ENCODE measurements at regions not wholly inside any gene's neighbourhood (a gene's known extent, or its start where the extent isn't known, plus 50 kb on each side); places are given as distances from the start of the nearest gene placed in this dataset.

DNA sequence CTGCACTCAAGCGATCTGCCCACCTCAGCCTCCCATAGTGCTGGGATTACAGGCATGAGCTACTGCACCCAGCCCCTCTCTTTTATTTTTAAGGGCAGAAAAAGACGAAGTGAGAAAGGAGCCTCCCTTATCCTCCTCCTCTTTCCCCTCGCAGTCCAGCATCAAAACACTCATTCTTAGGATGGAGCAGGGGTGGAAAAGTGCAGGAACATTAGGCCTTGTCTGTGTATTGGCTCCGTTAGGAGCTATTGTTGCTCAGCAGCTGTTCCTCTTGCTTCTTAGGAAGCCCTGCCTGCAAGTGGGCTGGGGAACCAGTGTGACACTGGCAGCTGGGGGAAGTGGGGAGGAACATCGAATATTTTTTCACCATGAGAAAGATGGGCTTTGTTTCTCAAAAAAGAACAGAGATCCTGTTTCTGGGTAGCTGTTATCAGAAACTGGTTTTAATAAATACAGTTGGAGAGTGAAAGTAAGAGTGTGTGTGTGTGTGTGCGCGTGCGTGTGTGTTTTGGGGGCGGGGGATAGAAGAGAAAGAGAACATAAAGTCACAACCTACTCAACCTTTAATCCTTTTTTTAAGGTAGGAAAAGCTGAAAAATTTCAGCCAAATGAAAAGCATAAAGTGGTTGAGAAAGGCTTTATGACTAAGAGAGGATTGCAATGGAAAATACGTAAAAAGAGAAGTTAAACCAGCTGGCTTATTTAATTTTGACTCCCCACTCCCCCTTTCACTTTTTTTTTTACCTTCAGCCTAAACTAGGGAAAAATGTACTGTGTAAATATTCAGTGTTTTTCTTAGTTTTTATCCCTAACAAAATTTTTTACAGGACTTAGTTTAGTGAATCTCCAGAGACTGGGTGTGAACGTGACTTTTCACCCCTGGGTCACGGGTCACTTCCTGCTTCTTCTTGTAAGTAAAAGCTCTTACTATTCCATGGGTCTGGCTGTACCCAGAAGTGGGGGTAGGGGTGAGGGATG lies 197.2 kb upstream of the PLEKHG7 start:
- TF ChIP-seq GATA2 (IDR thresholded peaks at IDR 0.05; ENCODE audit: low read depth, low read length) (no peak), GATA3 (IDR thresholded peaks at IDR 0.05; ENCODE audit: low read depth, low read length) (no peak)

DNA sequence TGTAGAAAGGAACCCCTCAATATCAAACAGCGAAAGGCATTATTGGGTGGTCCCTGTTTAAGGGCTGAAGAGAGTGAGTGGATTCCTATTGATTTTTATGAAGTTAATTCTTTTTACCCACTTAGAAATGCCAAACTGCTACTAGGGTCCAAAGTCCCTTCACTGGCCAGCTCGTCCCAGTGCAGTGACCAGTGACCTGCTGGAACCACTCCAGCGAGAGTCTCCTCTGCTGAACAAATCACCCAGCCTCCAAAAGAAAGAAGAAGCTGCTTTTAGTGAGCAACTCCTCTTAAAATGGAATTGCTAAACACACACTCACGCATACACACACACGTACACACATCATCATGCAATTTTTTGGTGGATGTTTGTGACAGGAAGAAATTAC lies 198.2 kb upstream of the PLEKHG7 start:
- no peak for TF ChIP-seq GATA3 (IDR thresholded peaks at IDR 0.05; ENCODE audit: low read depth, low read length)

DNA sequence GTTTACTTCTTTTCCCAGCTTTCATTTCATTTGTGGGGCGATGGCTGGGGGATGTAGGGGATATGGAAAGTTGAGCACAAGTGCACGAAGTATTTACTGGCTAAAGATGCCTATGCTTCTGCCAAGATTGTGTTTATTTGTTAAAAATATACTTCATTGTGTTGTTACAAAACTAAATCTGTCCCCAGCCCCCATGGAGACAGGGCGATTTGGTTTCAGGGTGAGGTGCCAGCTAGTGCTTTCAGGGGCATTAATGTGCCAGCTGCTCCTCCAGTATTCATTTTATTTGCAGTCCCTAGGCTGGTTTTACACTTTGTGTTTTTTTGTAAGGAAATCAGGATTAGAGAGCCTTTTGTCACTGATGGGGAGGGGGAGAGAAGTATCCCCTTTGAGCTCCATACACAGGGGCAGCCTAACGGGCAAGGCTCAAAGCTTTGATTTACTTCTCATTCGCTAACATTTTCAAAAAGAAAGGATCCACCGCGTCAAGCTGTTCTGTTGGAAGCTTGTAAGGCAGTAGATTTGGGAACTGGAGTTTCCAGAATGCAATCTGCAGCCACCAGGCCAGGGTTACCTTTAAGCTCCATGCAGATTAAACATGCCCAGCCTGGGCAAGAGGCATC lies 198.7 kb upstream of the PLEKHG7 start:
- TF ChIP-seq GATA3 (IDR thresholded peaks at IDR 0.05; ENCODE audit: low read depth, low read length) (no peak), GATA2 (IDR thresholded peaks at IDR 0.05; ENCODE audit: low read depth, low read length) (no peak)

DNA sequence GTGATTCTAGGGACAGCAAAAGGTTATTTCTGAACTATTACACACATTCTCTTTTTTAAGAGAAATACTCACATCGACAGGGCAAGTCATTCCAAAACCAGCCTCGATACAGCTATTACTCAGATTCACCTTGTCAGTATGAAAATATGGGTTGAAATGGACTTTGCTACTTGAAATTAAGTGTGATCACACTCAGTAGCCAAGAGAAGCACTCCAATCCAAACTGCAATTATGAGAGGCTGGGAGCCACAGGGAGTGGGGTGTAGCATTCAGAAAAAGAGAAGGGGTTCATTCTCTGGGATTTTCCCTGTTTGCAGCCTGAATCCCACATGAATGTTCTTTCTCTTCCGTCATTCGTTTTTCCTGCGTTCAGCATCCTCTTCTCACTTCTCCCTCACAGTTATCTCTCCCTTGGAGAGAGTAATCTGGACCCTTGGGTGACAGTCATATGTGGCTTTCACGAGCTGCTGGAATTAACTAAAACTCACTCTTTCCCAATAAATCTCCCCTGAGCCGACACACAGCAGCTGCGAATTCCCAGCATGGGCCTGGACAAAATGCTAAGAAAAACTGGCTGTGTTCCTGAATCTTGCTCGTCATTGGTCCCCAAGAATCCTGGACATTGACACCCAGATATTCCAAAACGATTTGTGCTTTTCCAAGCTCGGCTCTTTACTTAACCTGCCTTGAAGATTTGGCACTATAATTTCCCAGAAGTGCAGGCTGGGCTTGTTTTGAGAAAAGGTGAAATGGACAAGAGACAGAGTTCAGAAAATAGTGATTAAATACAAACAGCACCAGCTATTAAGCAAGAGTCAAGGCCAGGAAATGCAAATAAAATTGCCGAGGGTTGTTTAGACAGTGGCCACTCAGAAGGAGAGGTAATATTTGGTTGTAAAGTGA lies 199.5 kb upstream of the PLEKHG7 start:
- TF ChIP-seq GATA2 (IDR thresholded peaks at IDR 0.05; ENCODE audit: low read depth, low read length) (no peak), GATA3 (IDR thresholded peaks at IDR 0.05; ENCODE audit: low read depth, low read length) (no peak)

DNA sequence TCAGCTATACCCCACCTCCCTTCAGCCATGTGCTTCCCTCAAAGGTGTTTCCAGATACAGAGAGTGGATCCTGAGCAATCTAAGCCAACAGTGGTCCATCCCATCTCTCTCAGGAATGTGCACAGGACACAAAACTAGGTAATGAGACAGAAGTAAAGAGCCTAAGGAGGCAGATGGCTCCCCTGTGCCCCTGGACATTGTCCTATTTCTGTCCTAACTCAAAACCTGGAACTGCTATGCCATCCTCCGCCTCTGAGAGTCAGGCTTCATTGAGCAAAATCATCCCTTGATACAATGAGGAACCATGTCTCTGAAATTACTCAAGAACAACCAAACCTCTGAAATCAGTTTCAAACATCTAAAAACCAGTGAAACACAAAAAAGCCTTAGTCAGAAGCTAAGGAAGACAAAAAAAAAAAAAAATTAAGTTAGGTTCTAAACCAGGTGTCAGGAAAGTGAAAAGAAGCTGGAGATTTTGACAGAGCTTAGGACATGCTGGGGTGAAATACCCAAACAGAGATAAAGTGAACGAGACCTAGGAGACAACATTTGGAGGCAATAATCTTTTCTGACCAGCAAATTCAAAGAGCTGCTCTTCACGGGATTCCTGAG lies 200.3 kb upstream of the PLEKHG7 start:
- TF ChIP-seq GATA3 (IDR thresholded peaks at IDR 0.05; ENCODE audit: low read depth, low read length) (no peak), GATA2 (IDR thresholded peaks at IDR 0.05; ENCODE audit: low read depth, low read length) (no peak)

DNA sequence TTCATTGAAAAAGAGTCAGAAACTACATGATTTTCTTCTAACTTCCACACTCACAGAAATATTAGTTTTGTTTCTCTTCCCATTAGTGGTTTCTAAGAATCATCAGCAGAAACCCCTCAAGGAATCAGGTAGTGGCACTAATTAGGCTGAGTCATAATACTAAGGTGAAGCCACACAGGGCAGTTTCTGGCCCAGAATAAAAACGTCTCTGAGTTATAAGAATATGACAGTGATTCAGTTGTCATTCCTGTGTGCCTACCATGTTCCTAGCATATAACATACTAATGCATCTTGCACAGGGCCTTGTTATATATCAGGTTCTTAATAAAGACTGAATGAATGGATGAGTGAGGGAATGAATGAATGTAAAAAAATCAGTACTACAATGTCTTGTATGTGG lies 206.0 kb upstream of the PLEKHG7 start:
- no peak for TF ChIP-seq GATA3 (IDR thresholded peaks at IDR 0.05; ENCODE audit: low read depth, low read length)
- TF ChIP-seq GATA2 (IDR thresholded peaks at IDR 0.05; ENCODE audit: low read depth, low read length) = no peak

DNA sequence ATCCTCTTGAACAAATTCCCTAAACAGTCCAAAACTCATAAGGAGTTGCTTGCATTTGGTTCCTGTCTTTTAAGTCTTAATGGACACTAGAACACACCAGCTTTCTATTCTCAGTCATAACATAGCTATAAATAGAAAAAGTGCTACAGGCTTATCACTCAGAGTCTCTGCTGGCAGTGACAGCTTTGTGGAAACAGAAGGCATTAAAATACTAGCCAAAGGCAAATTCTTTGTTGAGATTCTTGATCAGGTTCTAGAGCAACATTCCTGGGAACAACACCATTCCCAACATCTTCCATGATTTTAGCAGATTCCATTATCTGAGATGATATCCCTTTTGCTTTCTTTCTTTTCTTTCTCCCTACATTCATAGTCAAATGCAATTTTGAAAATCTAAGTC lies 207.7 kb upstream of the PLEKHG7 start:
- TF ChIP-seq GATA2 (IDR thresholded peaks at IDR 0.05; ENCODE audit: low read depth, low read length) = no peak
- TF ChIP-seq GATA3 (IDR thresholded peaks at IDR 0.05; ENCODE audit: low read depth, low read length) = no peak

DNA sequence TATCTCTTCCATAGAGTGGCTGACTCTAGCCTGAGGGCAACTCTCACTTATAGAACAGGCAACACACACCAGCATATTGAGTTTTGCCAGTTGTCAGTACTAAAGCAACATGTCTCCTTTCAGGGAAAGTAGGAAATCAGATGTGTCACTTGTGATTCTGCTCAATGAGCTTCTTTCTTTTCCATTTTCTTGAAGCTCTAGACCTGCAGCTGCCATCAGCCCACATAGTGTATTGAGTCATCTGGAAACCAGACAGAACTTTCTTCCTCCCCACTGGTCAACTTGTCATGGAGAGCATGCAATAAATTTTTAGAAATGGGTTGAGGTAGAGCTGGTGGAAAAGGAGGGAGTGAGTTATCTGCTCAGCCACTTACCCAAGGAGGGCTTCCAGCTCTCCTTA lies 209.0 kb upstream of the PLEKHG7 start:
- no peak for TF ChIP-seq GATA3 (IDR thresholded peaks at IDR 0.05; ENCODE audit: low read depth, low read length)
- TF ChIP-seq GATA2 (IDR thresholded peaks at IDR 0.05; ENCODE audit: low read depth, low read length) = no peak

DNA sequence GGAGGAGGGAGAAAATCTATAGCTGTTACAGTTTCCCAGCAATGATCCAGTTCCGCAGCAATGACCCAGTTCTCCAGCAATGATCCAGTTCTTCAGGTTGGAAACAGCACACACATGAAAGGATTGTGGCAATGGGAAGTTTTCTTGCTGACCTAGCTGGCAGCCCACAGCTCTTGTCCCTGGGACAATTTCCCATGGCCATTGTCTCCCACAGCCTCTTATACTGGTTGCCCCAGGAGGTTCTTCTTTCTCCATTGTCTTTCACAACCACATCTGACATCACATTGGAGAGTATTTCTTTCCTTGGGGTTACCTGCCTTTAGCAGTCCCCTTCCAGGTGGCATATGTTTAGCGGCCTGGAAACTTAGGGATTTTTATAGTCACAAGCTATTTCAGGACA lies 209.8 kb upstream of the PLEKHG7 start:
- no peak for TF ChIP-seq GATA2 (IDR thresholded peaks at IDR 0.05; ENCODE audit: low read depth, low read length)

DNA sequence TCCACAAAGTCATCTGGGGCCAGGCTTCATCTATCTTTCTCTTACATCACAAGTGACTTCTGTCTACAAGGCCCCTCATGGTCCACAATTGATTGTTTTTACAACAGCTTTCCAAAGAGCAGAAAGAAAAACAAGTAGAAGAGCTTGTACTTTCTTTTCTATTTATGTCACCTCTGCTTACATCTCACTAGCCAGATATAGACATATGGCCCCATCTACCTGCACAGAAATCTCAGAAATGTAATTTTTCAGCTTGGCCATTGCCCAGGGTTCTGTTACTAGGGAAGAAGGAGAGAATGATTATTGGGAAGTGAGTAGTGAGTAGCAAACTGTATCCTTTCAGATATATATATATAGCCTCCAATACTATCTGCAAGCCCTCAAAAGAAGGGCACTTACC lies 210.5 kb upstream of the PLEKHG7 start:
- TF ChIP-seq GATA2 (IDR thresholded peaks at IDR 0.05; ENCODE audit: low read depth, low read length) (no peak), GATA3 (IDR thresholded peaks at IDR 0.05; ENCODE audit: low read depth, low read length) (no peak)

DNA sequence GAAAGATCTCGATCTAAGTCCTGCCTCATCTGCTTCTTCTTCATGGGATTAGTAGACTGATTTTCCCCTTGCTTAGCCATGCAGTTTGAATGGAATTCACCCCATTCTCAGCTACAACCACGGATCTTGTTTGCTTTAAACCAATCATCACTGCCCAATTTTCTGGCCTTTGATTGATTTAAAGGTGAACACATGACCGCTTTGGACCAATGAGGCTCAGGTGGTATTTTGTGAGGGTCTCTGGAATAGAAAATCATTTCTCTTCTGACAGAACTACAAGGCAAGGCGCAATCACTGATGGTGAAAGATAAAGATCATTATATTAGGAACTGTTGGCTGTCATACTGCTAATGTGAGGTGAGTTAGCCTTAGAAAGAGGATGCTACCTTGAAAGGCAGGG lies 213.0 kb upstream of the PLEKHG7 start:
- no peak for TF ChIP-seq GATA3 (IDR thresholded peaks at IDR 0.05; ENCODE audit: low read depth, low read length)
- no peak for TF ChIP-seq GATA2 (IDR thresholded peaks at IDR 0.05; ENCODE audit: low read depth, low read length)

DNA sequence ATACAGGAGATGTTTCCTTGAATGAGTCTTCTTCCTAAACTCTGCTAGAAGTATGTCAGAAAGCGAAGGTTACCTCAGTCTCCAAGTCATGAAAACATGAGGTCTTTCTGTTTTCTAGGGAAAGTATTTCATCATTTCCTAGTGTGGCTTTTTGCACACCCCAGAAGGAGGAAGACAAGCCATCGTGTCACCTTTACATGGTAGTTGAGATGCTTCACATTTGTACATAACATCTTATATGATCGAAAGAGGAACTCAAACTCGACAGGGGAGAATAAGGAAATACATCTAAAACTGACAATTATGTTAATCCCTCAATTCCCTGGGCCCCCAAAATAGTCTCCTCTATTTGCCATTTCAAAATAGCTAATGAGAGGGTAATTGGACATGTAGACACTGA lies 214.1 kb upstream of the PLEKHG7 start:
- no peak for TF ChIP-seq GATA2 (IDR thresholded peaks at IDR 0.05; ENCODE audit: low read depth, low read length)
- TF ChIP-seq GATA3 (IDR thresholded peaks at IDR 0.05; ENCODE audit: low read depth, low read length) = no peak

DNA sequence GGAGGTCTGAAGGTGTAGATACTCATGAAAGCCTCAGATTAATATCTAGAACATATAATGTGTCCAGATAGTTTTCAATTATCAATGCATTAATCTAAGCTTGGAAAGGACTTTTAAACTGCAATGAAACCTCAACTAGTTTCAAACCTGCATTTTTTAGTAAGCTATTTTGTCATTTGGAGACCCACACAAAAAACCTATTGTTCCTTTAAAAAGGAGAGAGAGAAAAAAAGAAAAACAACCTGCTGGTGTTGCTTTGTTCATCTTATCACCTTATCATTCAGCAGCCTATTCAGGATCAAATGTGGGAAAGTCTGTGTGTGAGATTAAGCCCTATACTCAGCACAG lies 215.7 kb upstream of the PLEKHG7 start:
- TF ChIP-seq GATA2 (IDR thresholded peaks at IDR 0.05; ENCODE audit: low read depth, low read length) (no peak), GATA3 (IDR thresholded peaks at IDR 0.05; ENCODE audit: low read depth, low read length) (no peak)
